ENCODE measurements at regions not wholly inside any gene's neighbourhood (a gene's known extent, or its start where the extent isn't known, plus 50 kb on each side); places are given as distances from the start of the nearest gene placed in this dataset.

DNA sequence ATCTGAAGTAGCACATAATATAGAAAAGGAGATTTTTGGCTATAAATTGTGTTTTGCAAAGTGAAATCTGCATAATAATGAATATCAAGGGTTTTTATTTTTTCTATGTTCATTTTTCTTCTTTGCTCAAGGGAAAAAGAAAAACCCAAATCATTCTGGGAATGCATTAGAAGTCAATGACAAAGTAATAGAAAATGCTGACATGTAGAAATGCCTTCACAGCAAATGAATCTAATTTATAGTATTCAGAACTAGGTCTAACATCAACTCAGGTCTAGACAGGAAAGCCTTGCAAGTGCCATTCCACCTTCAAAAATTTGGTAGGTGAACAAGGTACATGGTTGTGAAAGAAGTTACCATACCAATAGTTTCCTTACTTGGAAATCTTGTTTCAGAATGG, 831.5 kb upstream of the CELF4 start:
- intact Hi-C loops (cut with DNase I; ENCODE audit: low total_unique reads): no loop called here
- H3K27me3 ChIP-seq: no peaks in the 10 kb centered on the region
- TF ChIP-seq, protein P1, sequence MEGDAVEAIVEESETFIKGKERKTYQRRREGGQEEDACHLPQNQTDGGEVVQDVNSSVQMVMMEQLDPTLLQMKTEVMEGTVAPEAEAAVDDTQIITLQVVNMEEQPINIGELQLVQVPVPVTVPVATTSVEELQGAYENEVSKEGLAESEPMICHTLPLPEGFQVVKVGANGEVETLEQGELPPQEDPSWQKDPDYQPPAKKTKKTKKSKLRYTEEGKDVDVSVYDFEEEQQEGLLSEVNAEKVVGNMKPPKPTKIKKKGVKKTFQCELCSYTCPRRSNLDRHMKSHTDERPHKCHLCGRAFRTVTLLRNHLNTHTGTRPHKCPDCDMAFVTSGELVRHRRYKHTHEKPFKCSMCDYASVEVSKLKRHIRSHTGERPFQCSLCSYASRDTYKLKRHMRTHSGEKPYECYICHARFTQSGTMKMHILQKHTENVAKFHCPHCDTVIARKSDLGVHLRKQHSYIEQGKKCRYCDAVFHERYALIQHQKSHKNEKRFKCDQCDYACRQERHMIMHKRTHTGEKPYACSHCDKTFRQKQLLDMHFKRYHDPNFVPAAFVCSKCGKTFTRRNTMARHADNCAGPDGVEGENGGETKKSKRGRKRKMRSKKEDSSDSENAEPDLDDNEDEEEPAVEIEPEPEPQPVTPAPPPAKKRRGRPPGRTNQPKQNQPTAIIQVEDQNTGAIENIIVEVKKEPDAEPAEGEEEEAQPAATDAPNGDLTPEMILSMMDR (IDR thresholded peaks at IDR 0.05): no peak
- no peak for TF ChIP-seq POLR2A (IDR thresholded peaks at IDR 0.05)
- TF ChIP-seq POLR2AphosphoS5 (IDR thresholded peaks at IDR 0.05): no peak
- DNase-seq (ENCODE audit: low spot score in 2 of 2): no peak
- no peaks in the 10 kb centered on the region for H3K36me3 ChIP-seq
- H3K9me3 ChIP-seq: no peaks in the 10 kb centered on the region
- H3K27ac ChIP-seq: no peak overlapping the region
- no peaks in the 10 kb centered on the region for H3K4me1 ChIP-seq
- no peak overlapping the region for H3K4me3 ChIP-seq

DNA sequence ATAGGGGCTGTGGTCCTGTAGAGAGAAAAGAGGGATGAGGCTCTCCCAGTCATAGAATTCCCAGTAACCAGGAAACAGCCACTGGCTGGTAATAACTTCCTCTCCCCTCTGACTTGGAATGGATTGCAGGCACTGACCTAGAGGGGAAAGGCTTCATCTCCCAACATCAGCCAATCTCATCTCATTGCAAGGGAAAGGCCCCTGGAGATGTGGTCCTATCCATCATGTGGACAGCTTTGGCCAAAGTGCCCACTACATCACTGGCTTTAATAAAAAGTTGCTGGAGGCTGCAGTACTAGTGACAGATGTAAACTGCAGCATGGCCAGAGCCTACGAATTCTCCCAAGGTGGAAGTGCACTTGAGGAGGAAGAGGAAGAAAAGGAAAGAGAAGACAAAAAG, 820.5 kb upstream of the CELF4 start:
- H3K27me3 ChIP-seq: no peaks in the 10 kb centered on the region
- no peaks in the 10 kb centered on the region for H3K9me3 ChIP-seq
- H3K36me3 ChIP-seq: no peaks in the 10 kb centered on the region
- TF ChIP-seq, protein P1 (IDR thresholded peaks at IDR 0.05): no peak
- TF ChIP-seq POLR2AphosphoS5 (IDR thresholded peaks at IDR 0.05) (no peak), POLR2A (IDR thresholded peaks at IDR 0.05) (no peak)
- no peak for DNase-seq (ENCODE audit: low spot score in 2 of 2)
- H3K27ac ChIP-seq: no peak overlapping the region
- intact Hi-C loops (cut with DNase I; ENCODE audit: low total_unique reads): no loop called here
- no peaks in the 10 kb centered on the region for H3K4me1 ChIP-seq
- H3K4me3 ChIP-seq: no peak overlapping the region

DNA sequence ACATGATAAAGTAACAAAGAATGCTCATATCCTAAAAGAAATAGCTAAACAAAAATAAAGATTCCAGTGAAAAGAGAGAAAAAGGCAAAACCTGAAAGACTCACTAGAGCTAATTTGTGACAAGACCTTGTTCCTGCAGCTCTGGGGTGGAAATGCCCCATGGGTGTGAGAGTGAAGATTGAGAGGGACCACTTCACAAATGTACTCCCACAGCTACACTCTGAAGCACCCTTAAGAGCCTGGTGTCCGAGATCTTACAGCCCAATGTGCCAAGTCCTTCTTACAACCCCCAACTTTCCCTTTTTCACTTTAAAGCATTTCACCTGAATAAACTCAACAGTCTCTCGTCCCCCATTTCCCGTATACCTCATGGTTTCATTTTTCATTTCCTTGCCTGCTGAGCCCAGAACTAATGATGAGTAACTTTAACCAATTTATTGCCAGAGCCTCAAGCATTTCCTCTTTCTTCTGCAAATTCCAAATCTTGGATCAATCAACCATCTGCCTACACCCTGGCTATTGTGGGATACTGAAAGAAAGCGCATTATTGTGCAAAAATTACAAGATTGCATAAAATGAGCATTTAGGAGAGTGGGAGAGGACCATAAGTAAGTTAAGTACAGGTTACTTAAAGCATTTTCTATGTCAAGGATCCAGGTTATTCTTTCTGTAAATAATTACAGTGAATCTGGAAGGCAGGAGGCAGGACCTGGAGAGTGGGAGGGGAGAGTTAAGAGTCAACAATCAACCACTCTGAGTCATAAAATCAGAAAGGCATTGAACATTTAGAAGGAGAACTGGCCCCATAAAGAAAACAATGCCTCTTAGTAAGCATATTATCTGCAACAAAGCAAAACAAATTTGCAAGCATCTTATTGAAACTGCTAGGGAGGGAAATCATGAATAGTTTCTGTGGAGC, 804.4 kb upstream of the CELF4 start:
- DNase-seq (ENCODE audit: low spot score in 2 of 2): no peak
- Histone ChIP-seq H3K27ac (no peak overlapping the region), H3K4me3 (no peak overlapping the region), H3K27me3 (no peaks in the 10 kb centered on the region), H3K4me1 (no peaks in the 10 kb centered on the region), H3K9me3 (no peaks in the 10 kb centered on the region), H3K36me3 (no peaks in the 10 kb centered on the region)
- TF ChIP-seq, protein P1 (IDR thresholded peaks at IDR 0.05): no peak
- TF ChIP-seq POLR2A (IDR thresholded peaks at IDR 0.05): no peak
- intact Hi-C loops (cut with DNase I; ENCODE audit: low total_unique reads): no loop called here

DNA sequence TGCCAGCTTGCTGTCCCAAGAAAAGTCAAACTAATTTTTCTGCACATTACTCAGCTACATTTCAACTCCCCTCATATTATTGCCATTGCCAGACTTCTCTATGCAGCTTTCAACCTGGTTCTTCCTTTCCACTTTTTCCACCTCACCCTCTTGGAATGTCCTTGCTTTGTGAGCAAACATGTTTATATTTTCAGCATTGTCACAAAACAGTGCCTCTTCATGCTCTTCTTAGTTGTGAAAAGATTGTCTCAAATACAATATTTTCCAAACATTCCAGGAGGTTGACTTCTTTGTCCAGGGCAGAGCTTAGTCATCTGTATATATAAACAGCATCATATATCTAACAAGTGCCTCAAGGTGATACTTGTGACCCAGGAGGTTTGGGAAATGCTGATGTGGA, 803.3 kb upstream of the CELF4 start:
- H3K4me1 ChIP-seq: no peaks in the 10 kb centered on the region
- H3K9me3 ChIP-seq: no peaks in the 10 kb centered on the region
- no peak overlapping the region for H3K27ac ChIP-seq
- no peak for DNase-seq (ENCODE audit: low spot score in 2 of 2)
- no peaks in the 10 kb centered on the region for H3K36me3 ChIP-seq
- no peaks in the 10 kb centered on the region for H3K27me3 ChIP-seq
- no peak overlapping the region for H3K4me3 ChIP-seq
- TF ChIP-seq POLR2AphosphoS5 (IDR thresholded peaks at IDR 0.05): no peak
- intact Hi-C loops (cut with DNase I; ENCODE audit: low total_unique reads): no loop called here

DNA sequence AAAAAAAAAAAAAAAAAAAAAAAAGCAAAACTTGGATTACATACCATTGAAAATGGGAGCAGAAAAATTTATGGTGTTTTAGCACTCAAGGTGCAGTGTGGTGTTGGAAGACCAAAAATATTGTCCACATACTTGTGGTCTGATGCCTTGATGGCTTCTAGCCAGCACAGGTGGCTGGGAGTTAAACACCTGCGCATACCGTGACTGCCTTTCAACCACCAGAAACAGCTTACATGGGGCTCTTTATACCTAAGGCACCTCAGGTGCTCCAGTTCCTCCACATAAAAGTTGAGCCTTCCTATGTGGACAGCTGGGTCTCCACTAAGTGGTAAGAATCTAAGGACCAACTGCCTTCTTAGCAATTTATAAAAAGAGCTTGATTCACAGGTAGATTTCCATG, 802.6 kb upstream of the CELF4 start:
- H3K27me3 ChIP-seq: no peaks in the 10 kb centered on the region
- H3K4me1 ChIP-seq: no peaks in the 10 kb centered on the region
- TF ChIP-seq POLR2A (IDR thresholded peaks at IDR 0.05) (no peak), POLR2AphosphoS5 (IDR thresholded peaks at IDR 0.05) (no peak)
- TF ChIP-seq, protein P1 (IDR thresholded peaks at IDR 0.05): no peak
- H3K4me3 ChIP-seq: no peak overlapping the region
- intact Hi-C loops (cut with DNase I; ENCODE audit: low total_unique reads): no loop called here
- H3K36me3 ChIP-seq: no peaks in the 10 kb centered on the region
- DNase-seq (ENCODE audit: low spot score in 2 of 2): no peak
- no peaks in the 10 kb centered on the region for H3K9me3 ChIP-seq
- no peak overlapping the region for H3K27ac ChIP-seq
